Adrenal gland (tissue), 5 donors: ENCODE measurements at regions not wholly inside any gene's neighbourhood (a gene's known extent, or its start where the extent isn't known, plus 50 kb on each side); places are given as distances from the start of the nearest gene placed in this dataset.

Experiments
- POLR2A ChIP-seq, 2 donors: fragments of 450-650 bp; IDR thresholded peaks; one replicate each; pipeline ENCODE4 v1.6.1; 2017; ENCODE audit warnings: antibody characterized with exemption in 2 of 2, mild to moderate bottlenecking in 2 of 2, moderate library complexity in 1 of 2
- TF ChIP-seq, protein P1 (sequence below), 6 experiments: fragments of 450-650 bp in 4 of 6; fragments of 200-600 bp in 2 of 6; sonication (generic) in 1 of 6; IDR thresholded peaks; 1 replicate in 5 of 6; 2 replicates in 1 of 6; pipeline versions ENCODE4 v1.5.1 to v1.8.0; 2016 to 2021; ENCODE audit warnings: antibody characterized with exemption in 6 of 6, mild to moderate bottlenecking in 2 of 6, moderate library complexity in 1 of 6
- donor health status: DM: no; HTN: no; CAD: no.

DNA sequence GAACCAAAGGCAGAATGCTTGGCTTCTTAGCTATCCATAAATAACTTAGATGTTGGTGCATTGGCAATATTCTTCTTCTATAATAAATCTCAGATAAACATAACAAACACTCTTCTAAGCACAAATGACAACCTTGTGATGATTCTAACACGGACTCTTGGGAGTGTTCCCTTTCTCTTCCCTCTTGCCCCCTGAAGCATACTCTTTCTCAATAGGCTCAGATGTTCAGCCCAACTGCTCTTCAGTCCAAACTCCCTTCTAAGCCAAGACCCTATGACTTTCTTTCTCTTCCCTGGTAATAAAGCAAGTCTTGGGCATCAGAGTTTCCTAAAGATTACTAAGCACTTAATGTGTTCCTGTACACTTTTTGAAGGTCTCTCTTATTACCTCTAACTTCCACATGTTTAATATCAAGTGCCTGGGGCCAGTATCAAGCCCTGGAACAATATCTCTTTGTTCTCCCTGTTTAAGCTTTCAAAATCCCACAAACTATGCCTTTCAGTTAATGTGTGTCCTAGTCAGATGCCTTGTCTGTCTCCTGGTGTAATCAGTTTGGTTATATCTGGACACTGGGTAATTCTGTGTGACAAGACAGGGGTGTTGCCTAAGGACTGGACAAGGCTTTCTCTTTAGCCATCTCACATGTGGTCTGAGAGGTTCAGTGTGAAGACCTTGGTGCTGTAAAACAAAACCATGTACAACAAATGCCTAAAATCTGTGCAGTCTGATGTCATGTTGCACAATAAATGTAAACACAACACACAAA is 92.9 kb upstream of the IVNS1ABP start:
- TF ChIP-seq, protein P1, sequence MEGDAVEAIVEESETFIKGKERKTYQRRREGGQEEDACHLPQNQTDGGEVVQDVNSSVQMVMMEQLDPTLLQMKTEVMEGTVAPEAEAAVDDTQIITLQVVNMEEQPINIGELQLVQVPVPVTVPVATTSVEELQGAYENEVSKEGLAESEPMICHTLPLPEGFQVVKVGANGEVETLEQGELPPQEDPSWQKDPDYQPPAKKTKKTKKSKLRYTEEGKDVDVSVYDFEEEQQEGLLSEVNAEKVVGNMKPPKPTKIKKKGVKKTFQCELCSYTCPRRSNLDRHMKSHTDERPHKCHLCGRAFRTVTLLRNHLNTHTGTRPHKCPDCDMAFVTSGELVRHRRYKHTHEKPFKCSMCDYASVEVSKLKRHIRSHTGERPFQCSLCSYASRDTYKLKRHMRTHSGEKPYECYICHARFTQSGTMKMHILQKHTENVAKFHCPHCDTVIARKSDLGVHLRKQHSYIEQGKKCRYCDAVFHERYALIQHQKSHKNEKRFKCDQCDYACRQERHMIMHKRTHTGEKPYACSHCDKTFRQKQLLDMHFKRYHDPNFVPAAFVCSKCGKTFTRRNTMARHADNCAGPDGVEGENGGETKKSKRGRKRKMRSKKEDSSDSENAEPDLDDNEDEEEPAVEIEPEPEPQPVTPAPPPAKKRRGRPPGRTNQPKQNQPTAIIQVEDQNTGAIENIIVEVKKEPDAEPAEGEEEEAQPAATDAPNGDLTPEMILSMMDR (IDR thresholded peaks at IDR 0.05), result no peak
- no peak for TF ChIP-seq POLR2A (IDR thresholded peaks at IDR 0.05)
